GM21619 (cell line): ENCODE measurements at regions not wholly inside any gene's neighbourhood (a gene's known extent, or its start where the extent isn't known, plus 50 kb on each side); places are given as distances from the start of the nearest gene placed in this dataset.

Source experiments
- ATAC-seq: cut with Tn5 transposase; IDR thresholded peaks from one replicate; pipeline ENCODE4 v1.9.1; 2021; ENCODE audit not compliant: unreplicated experiment

DNA sequence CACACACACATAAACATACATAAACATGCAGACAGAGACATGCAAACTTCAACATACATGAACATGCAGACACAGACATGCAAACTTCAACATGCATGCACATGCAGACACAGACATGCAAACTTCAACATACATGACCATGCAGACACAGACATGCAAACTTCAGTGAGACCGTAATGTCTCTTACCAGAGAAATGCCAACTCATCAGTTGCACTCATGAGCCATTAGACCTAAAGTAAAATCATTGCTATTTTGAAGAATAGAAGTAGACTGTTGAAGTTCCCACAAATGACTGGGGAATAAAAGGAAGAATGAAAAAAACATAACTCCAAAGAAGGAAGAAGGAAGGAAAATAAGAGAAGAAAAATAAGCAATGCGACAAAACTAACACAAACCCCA lies 1044.0 kb upstream of the TMEM132C start:
- no peak for ATAC-seq

DNA sequence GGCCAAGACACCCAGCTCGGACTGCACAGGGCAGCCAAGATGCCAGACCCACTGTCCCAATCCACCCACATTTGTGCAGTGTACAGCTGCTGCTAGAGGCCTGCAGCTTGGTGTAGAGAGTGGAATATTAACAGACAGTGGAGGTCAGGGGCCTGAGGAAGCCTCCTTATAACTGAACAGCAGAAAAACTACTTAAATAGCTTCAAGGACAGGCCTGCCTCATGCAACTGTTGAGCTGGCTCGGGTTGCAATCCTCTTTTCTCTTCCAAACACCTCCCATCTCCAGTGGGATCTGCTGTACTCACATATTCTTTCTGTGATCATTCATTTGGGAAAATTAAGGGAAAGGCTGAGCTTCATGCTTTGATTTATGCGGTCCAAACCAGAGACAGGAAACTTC lies 1043.2 kb upstream of the TMEM132C start:
- no peak for ATAC-seq

DNA sequence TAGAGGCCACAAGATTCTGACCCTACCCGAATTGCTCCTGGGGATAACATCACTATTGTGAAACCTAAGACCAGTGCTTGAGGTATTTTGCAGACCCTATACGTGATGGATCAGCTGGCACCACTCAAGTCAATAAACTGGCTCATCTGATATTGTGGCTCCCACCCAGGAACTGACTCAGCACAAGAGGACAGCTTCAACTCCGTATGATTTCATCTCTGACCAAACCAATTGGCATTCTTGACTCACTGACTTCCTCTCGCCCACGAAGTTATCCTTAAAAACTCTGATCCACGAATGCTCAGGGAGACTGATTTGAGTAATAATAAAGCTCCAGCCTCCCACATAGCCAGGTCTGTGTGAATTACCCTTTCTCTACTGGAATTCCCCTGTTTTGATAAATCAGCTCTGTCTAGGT lies 1036.1 kb upstream of the TMEM132C start:
- no peak for ATAC-seq

DNA sequence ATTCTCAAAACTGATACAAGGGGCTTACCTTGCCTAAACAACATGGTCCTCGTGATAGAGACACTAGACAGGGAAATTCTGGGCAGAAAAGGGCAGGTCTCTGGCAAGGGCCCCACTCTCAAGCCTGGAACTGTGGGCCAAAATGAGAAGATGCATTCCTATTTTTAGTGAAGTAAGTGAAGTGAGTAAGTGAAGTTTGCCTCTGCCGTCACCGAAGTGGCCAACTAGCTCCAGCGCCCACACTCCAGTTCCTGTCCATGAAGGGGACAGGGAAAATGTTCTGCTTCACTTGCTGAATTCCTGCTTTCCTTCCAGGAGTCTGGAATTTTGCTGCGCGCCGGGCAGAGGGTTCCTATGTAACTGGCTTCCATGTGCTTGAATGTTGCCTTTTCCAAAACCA lies 1035.6 kb upstream of the TMEM132C start:
- ATAC-seq: no peak

DNA sequence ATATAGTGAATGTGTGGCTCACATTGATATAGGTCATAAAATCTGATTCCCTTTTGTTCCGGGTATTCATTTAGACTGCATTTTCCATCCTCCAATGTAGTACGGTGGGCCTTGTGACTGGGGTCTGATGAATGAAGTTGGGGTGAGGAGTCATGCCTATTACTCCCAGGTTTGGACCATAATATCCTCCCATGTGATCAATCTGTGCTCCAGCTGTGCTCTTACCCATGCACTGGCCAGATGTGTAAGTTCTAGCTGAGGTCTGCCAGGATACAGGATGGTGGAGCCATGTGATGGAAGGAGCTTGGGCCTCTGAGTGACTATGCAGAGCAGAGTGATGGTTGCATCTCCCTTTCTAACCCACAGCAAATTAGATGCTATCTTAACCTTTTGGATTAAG lies 1034.0 kb upstream of the TMEM132C start:
- no peak for ATAC-seq

DNA sequence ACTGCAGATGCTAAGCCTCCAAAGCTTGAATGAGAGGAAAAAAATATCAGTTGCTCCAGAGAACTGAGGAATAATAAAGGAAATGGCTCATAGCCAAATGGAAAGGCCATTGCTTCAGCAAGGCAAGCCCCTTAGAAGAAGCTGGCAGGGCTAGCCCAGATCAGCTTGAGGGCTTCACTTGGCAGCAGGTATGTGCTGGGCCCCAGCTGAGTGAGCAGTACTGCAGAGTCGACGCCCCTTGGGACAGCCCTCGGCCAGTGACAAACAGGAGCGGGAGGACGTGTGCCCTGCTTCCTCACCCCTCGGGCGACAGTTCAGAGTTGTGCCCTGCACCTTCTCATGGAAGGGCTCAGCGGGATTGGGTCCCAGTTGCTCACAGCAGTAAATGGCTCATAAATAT lies 1031.2 kb upstream of the TMEM132C start:
- ATAC-seq: no peak

DNA sequence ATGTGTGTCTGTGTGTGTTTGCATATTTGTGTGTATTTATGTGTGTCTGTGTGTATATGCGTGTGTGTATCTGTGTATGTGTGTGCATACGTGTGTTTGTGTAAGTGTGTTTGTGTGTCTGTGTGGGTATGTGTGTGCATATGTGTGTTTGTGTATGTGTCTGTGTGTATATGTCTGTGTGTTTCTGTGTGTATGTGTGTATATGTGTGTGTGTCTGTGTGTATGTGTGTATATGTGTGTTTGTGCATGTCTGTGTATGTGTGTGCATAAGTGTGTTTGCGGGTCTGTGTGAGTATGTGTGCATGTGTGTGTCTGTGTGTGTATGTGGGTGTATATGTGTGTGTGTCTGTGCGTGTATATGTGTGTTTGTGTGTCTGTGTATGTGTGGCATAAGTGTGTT lies 1030.5 kb upstream of the TMEM132C start:
- no peak for ATAC-seq

DNA sequence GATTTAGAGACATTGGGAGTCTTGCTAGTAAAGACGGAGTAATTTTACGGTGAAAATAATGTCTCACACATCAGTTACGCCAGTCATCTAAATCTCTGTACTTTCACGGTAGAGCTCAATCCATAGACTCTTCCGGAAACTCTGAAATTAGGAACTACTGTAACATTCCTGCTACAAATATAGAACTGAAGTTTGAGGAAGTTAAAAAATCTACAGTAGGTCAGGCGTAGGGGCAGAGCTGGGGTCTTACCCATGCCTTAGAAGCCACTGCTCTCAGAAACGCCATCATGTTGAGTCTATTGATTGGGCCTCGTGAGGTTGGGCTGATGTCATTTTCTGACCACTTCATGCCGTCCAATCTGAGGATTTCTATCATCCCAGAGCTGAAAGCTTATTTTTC lies 1029.8 kb upstream of the TMEM132C start:
- ATAC-seq: no peak

DNA sequence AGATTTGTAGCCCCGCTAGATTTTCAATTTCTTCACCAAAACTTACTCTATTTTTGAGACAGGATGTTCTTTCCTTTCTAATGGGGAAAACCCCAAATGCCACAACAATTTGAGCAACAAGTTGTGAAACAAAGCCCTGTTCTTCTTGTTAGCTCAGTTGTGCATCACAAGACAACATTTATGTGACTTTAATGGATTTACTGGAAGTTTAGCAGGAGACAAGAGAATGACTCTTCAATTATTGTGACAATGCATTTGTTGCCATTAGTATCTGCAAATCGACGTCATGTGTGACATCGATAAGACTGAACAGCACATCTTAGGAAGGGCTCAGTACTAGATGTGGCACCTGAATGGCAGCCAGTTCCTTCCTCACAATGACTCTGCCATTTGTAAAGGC lies 1028.9 kb upstream of the TMEM132C start:
- ATAC-seq: no peak

DNA sequence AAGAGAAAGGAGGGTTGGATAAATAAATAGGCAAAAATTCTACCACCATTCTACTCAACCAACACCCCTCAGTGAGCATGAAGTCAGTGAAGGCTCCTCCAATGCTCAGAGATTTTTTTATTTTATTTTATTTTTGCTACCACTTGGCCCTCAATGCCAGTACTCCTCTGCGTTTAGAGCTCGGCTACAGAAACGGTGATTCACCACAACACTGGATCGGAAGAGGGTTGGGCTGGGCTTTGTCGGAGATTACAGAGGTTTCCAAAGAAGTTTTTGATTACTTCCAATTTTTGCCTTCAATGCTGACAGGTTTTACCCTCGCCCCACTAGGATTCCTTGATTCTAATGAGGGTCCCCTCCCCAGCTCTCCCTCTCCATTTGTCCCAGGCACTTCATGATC lies 1027.2 kb upstream of the TMEM132C start:
- no peak for ATAC-seq

DNA sequence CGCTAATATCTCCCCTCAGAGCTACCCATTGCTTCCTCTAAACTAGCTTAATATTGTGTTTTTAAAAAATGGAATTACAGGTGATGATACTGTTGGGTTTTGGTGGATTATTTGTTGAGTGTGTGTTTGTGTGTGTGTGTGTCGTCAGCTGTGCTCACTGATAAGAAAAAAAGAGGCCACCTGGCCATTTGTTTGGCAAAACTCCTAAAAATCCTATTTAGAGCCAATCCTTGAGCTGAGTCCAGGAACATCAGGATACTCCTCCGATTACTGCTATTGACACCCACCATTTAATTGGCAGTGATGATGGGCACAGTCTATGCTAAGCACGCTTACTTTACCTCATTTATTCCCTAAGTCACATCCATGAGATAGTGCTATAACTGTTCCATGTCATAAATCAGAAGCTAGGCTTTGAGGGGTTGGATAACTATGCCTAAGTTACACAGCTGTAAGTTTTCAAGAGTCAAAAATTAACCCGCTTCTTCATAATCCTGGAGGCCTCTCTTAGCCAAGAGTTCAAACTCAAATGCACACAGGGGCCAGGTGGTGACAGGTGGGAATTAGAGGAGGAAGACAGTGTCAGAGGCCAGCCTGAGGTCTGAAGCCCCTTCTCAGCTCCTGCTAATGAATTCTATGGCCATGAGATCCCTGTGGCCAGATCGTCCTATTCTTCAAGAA lies 1026.6 kb upstream of the TMEM132C start:
- ATAC-seq: no peak

DNA sequence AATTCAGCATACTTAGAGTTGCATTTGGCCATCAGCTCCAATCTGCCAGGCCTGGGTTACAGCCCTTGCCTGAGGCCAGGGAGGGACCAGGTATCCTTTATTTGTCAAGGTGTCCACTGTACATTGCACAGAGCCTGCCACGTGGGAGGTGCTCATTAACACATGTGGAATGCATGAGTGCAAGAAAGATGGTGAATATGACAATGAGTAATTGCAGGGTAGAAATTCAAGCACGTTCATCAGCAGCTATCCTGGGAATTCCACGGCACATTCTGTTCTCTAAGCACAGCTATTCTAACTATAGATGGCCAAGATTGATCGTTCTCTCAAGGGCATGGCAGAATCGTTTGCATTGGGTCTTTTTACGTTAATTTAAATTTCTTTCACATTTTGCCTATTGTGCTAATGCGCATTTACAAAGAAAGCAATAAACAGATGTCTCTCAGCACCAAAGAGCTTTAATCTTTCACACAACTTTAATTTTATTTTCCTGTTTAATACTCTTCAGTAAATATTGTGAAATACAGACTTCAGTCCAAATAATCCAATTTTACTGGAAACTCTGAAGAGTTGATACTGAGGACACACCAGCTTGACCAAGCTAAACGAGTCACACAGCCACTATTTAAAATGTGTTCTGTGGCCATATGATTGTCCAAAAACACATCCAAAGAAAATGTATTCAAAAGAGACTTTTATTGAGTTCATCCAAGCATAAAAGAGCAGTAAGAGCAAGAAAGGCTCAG lies 1025.7 kb upstream of the TMEM132C start:
- no peak for ATAC-seq

DNA sequence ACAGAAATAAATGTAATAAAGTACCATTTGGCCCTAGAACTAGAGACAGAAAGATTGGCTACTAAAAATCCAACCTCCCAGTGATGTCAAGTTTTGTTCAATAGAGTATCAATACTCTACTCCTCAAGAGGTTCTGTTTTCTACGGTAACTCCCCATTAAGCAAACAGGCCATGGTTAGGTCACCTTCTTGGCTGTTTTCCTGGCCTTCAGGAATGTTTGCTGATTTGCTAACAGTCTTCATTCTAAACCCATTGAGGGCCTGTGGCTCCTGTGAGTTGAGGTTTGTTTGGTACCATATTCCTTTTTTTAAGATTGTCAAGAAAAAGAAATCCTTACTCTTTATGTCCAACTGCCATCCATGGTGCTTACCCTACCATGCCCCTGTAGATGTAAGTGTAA lies 1022.0 kb upstream of the TMEM132C start:
- no peak for ATAC-seq

DNA sequence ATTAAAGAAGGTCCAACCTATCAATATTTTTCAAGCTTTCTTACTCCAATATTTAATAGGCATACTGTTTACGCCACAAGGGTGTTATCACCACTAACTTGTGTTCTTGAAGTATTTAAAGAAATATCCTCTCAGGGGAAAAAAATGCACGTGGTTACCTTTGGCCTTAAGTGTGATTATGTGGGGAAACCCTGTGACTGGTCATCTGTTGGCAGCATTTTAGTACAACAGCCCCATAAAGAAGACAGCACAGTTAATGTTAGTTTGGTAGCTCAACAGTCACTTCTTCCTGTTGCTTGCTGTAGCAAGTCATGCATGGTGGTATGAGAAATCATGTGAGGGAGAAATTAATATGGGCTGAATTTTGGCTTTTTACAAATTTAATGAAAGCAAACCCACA lies 1021.5 kb upstream of the TMEM132C start:
- no peak for ATAC-seq

DNA sequence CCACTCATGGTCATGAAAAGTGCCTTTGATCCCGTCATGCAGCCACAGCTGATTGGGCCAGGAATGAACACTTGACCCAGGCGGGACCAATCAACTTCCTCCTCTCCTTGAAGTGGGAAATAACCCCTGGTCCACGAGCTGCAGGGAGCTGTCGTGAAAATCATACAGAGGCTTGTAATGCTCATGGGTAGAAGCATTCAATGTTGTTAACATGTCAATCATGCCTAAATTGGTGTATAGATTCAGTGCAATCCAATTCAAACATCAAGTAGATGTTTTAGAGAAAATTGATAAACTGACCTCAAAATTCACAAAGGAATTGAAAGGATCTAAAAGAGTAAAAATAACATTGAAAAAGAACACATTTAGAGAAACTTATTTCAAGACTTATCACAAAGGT lies 1019.0 kb upstream of the TMEM132C start:
- ATAC-seq: no peak

DNA sequence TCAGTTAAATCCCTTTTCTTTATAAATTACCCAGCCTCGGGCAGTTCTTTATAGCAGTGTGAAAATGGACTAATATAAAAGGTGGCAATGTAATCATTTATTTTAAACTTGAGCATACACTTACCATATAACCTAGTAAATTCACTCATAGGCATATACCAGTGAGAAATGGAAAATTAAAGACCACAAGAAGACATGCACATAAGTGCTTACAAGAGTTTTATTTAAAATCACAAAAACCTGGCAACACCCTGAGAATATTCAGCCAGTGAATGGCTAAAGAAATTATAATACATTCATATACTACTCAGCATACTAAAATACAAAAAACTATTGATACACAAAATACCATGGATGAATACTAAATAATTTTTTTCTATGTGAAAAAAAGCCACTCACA lies 1017.5 kb upstream of the TMEM132C start:
- ATAC-seq: no peak

DNA sequence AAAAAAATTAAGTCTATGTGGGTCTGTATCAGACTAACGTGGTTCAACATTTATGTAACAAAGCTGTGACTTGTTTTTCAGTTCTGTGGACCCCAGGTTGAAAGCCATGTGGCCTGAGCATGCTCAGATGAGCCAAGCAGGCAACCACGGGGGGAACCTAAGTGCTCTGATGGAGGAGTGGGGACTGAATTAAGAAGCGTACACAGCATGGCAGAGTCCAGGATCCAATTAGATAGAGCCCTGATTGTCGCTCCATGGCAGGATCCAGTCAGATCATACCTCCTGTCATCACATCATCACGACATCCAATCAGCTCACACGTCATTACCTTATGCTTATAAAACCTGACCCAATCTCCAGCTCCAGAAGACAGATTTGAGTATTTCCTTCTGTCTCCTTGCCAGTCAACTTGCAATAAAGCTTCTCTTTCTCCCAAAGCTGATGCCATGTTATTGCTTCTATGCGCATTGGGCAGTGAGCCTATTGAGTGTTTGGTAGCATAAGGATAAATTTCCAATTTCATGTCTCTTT lies 1013.1 kb upstream of the TMEM132C start:
- ATAC-seq: no peak

DNA sequence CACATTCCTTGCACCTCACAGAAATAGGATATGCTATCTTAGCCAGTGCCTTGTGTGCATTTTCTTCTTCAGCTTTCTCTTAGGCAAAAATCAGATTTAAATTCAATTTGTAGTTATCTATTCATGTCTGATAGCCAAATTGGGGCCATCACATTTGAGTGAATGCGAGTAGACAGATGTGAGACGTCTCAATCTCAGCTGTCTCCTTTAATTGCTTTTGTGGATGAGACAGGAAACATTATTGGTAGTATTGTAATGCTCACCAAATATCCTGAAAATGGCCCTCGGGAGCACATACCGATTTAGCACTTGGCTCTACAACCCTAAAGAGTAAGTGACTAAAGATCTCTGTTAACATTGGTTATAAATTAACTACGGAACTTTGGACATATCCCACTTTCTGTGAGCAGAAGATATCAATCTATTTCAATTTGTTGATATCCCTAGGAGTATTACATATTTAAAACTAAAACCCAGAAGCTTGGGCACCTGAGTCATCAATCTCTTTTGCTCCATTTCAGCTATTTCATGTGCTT lies 1012.5 kb upstream of the TMEM132C start:
- no peak for ATAC-seq

DNA sequence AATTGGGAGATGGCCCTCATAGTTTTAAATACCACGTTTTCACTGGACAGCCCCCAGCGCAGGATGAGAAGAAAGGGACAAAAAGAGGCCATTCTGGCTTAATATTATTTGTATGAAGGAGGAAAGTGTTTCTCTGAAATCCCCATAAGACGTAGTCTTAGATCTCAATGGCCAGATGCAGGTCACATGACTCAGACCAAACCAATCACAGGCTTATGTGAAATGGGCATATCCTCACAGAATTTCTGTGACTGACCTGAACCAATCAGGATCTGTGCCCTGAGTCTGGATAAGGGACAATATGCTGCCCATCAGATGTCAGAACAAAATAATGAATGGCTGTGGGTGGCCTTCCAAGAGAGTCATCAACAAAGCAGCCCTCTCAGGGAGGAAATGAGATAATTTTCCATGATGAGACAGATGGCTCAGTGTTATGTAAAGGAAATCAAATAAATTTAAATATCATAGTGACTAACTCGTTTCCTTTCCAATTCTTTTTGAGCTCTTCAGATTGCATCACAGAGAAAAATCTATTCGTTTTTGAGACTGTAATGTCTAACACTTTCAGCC lies 1009.5 kb upstream of the TMEM132C start:
- no peak for ATAC-seq

DNA sequence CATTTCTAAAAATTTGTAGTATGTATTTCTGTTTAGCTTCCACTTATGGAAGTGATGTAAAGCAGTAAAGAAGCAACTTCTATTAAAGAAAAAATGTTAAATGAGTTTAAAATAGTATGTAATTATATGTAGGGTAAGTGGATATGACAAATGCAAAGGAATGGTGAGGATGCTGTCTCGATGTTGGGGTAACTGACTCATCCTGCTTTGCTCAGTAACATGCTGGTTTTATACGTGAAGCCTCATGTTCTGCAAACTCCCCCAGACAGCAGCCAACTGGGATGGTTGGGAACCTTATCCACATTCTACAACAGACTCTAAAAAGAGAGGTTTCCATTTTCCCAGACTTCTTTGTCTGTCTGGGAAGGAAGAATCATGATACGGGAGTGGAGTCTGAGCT lies 1006.4 kb upstream of the TMEM132C start:
- ATAC-seq: no peak

DNA sequence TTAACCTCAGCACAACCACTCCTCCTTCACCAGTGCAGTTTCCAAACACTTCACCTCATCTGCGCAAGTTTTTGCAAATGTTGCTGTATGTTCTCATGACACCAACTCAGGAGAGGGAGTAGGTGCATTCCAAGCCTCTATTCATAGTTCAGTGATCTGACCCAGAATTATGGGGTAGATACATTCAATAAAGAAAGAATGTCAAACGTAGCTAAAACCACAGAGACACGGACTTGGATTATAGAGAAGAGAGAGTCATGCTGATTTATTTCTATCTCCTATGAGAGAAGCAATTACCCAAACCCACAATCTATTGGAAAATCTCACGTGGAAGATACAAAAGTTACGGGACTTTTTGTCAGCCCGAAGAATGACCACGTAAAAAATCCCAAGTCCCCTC lies 1006.0 kb upstream of the TMEM132C start:
- ATAC-seq: no peak

DNA sequence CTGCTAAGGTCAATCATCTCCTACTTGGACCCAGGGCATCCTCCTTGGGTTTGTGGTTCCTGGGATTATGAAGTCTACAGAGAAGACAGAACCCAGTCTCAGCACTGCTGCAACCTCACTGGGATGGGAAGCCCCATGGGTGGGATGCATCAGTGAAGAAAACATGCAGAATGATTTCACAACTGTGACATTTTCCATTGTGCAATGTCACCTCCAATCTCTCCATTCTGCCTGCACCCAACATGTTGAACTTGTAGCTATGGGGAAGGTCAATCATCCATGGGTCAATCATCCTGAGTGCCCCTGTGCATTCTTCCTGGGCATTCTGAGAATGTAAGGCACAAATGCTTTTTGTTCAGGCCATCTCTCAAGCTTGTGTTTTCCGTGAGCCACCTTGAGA lies 1004.4 kb upstream of the TMEM132C start:
- no peak for ATAC-seq
